ENCODE measurements at regions not wholly inside any gene's neighbourhood (a gene's known extent, or its start where the extent isn't known, plus 50 kb on each side); places are given as distances from the start of the nearest gene placed in this dataset.

GRCh38 chr10:53069013-53069412 is 296.4 kb upstream of the MBL2 start:
- no peak for TF ChIP-seq EZH2 (IDR thresholded peaks at IDR 0.05)
- no peak for TF ChIP-seq FOXP2 (optimal IDR thresholded peaks at IDR 0.05; ENCODE audit: control extremely low read depth, extremely low read length, insufficient read depth)
- TF ChIP-seq POLR2AphosphoS5 (IDR thresholded peaks at IDR 0.05; ENCODE audit: borderline replicate concordance, low read depth, low read length) = no peak

All from SK-N-MC (cell line).